ENCODE measurements at regions not wholly inside any gene's neighbourhood (a gene's known extent, or its start where the extent isn't known, plus 50 kb on each side); places are given as distances from the start of the nearest gene placed in this dataset.

- no peak for TF ChIP-seq CTCF (conservative IDR thresholded peaks at IDR 0.05; ENCODE audit: low read depth, low read length)
Observed at GRCh38 chr3:182078929-182079328, 367.2 kb downstream of the SOX2 start.

GRCh38 chr3:182081096-182081495 lies 369.4 kb downstream of the SOX2 start:
- H3K4me3 ChIP-seq (ENCODE audit: low read depth, low read length): no peak overlapping the region
- no peak for TF ChIP-seq CTCF (conservative IDR thresholded peaks at IDR 0.05; ENCODE audit: low read depth, low read length)
- no peak for DNase-seq (ENCODE audit: low read depth)

More at GRCh38 chr3:182078929-182079328, 367.2 kb downstream of the SOX2 start:
- no peak for DNase-seq (ENCODE audit: low read depth)
- no peak overlapping the region for H3K4me3 ChIP-seq (ENCODE audit: low read depth, low read length)

DNA sequence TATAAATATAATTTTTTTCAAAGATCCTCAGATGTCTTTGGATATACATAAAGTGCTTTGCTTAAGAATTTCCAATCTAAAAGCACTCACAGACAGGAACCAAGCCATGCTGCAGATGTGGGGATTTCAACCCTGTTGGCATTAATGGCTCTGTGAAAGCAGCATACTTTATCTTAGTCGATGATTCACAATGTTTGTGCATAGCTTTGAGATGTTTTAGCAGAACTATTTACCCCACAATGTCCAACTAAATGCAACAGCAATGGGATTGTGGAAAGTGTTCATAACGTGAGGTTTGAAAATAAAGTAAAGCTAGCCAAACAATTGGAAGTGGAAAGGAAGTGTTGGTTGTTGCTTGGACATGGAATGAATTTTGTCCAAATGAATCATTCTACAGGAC lies 371.4 kb downstream of the SOX2 start:
- DNase-seq (ENCODE audit: low read depth): no peak

GRCh38 chr3:182092662-182093262 lies 381.0 kb downstream of the SOX2 start:
- H3K4me3 ChIP-seq (ENCODE audit: low read depth, low read length): no peak overlapping the region
- no peak for TF ChIP-seq CTCF (conservative IDR thresholded peaks at IDR 0.05; ENCODE audit: low read depth, low read length)
- DNase-seq (ENCODE audit: low read depth): peak; percentile 59

More for the DNA sequence above, 371.4 kb downstream of the SOX2 start:
- TF ChIP-seq CTCF (conservative IDR thresholded peaks at IDR 0.05; ENCODE audit: low read depth, low read length): no peak
- H3K4me3 ChIP-seq (ENCODE audit: low read depth, low read length): no peak overlapping the region

GRCh38 chr3:182094321-182094720 lies 382.6 kb downstream of the SOX2 start:
- H3K4me3 ChIP-seq (ENCODE audit: low read depth, low read length): no peak overlapping the region
- DNase-seq (ENCODE audit: low read depth): no peak
- TF ChIP-seq CTCF (conservative IDR thresholded peaks at IDR 0.05; ENCODE audit: low read depth, low read length): no peak

- DNase-seq (ENCODE audit: low read depth): no peak
- TF ChIP-seq CTCF (conservative IDR thresholded peaks at IDR 0.05; ENCODE audit: low read depth, low read length): no peak
- H3K4me3 ChIP-seq (ENCODE audit: low read depth, low read length): no peak overlapping the region
Observed at GRCh38 chr3:182104881-182105280, 393.2 kb downstream of the SOX2 start.

DNA sequence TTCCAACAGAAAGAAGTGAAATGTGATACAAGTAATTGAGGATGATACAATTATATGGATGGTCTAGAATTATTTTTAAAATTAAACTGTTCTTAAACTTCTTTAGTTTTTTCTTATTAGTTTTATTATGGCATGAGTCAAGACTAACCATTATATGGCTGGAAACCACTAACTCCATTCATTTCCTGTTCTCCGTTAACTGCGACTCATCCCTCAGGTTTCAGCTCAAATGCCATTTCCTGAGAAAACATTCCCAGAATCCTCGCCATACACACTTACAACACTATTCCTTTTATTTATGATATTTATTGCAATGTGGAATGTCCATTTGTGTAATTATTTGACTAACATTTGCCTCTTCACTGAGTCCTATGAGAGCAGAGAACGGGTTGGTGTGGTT lies 394.1 kb downstream of the SOX2 start:
- no peak for DNase-seq (ENCODE audit: low read depth)
- no peak for TF ChIP-seq CTCF (conservative IDR thresholded peaks at IDR 0.05; ENCODE audit: low read depth, low read length)
- no peak overlapping the region for H3K4me3 ChIP-seq (ENCODE audit: low read depth, low read length)
